ENCODE measurements at regions not wholly inside any gene's neighbourhood (a gene's known extent, or its start where the extent isn't known, plus 50 kb on each side); places are given as distances from the start of the nearest gene placed in this dataset.

GRCh38 chr12:30145684-30146032 is 361.9 kb upstream of the TMTC1 start:
- H3K4me1 Mint-ChIP-seq (ENCODE audit: low read depth) = no peaks in the 10 kb centered on the region
- H3K27ac Mint-ChIP-seq = no peak overlapping the region
- no peaks in the 10 kb centered on the region for H3K27me3 Mint-ChIP-seq (ENCODE audit: low read depth)
- H3K9me3 Mint-ChIP-seq = peaks cover 7% of the 10 kb centered on the region
- DNase-seq (ENCODE audit: low spot score) = no peak
- no peaks in the 10 kb centered on the region for H3K36me3 Mint-ChIP-seq (ENCODE audit: low read depth)
- H3K4me3 Mint-ChIP-seq = no peak overlapping the region

- H3K4me1 Mint-ChIP-seq (ENCODE audit: low read depth) = no peaks in the 10 kb centered on the region
- no peak overlapping the region for H3K4me3 Mint-ChIP-seq
- no peaks in the 10 kb centered on the region for H3K36me3 Mint-ChIP-seq (ENCODE audit: low read depth)
- peaks cover 7% of the 10 kb centered on the region for H3K9me3 Mint-ChIP-seq
- no peak overlapping the region for H3K27ac Mint-ChIP-seq
- DNase-seq (ENCODE audit: low spot score) = no peak
- H3K27me3 Mint-ChIP-seq (ENCODE audit: low read depth) = no peaks in the 10 kb centered on the region
Measured at GRCh38 chr12:30144777-30145683, 361.3 kb upstream of the TMTC1 start.

GRCh38 chr12:30142301-30142700 is 358.6 kb upstream of the TMTC1 start:
- Mint-ChIP-seq H3K36me3 (ENCODE audit: low read depth) (no peaks in the 10 kb centered on the region), H3K27ac (no peak overlapping the region), H3K4me1 (ENCODE audit: low read depth) (no peaks in the 10 kb centered on the region), H3K4me3 (no peak overlapping the region), H3K27me3 (ENCODE audit: low read depth) (no peaks in the 10 kb centered on the region), H3K9me3 (peaks cover 3% of the 10 kb centered on the region)
- DNase-seq (ENCODE audit: low spot score) = no peak

GRCh38 chr12:30138483-30138882 is 354.7 kb upstream of the TMTC1 start:
- DNase-seq (ENCODE audit: low spot score) = no peak
- H3K27ac Mint-ChIP-seq = no peak overlapping the region
- H3K27me3 Mint-ChIP-seq (ENCODE audit: low read depth) = no peaks in the 10 kb centered on the region
- no peaks in the 10 kb centered on the region for H3K9me3 Mint-ChIP-seq
- no peaks in the 10 kb centered on the region for H3K4me1 Mint-ChIP-seq (ENCODE audit: low read depth)
- no peaks in the 10 kb centered on the region for H3K36me3 Mint-ChIP-seq (ENCODE audit: low read depth)
- no peak overlapping the region for H3K4me3 Mint-ChIP-seq

GRCh38 chr12:30136696-30137095 is 353.0 kb upstream of the TMTC1 start:
- H3K27ac Mint-ChIP-seq = no peak overlapping the region
- H3K27me3 Mint-ChIP-seq (ENCODE audit: low read depth) = no peaks in the 10 kb centered on the region
- no peaks in the 10 kb centered on the region for H3K4me1 Mint-ChIP-seq (ENCODE audit: low read depth)
- no peak overlapping the region for H3K4me3 Mint-ChIP-seq
- no peaks in the 10 kb centered on the region for H3K36me3 Mint-ChIP-seq (ENCODE audit: low read depth)
- DNase-seq (ENCODE audit: low spot score) = no peak
- H3K9me3 Mint-ChIP-seq = peaks cover 8% of the 10 kb centered on the region

GRCh38 chr12:30135776-30136175 is 352.0 kb upstream of the TMTC1 start:
- Mint-ChIP-seq H3K4me3 (no peak overlapping the region), H3K36me3 (ENCODE audit: low read depth) (no peaks in the 10 kb centered on the region), H3K27me3 (ENCODE audit: low read depth) (no peaks in the 10 kb centered on the region), H3K9me3 (peaks cover 8% of the 10 kb centered on the region), H3K27ac (no peak overlapping the region), H3K4me1 (ENCODE audit: low read depth) (no peaks in the 10 kb centered on the region)
- no peak for DNase-seq (ENCODE audit: low spot score)

GRCh38 chr12:30134229-30134628 is 350.5 kb upstream of the TMTC1 start:
- H3K36me3 Mint-ChIP-seq (ENCODE audit: low read depth) = no peaks in the 10 kb centered on the region
- DNase-seq (ENCODE audit: low spot score) = no peak
- H3K27ac Mint-ChIP-seq = no peak overlapping the region
- no peaks in the 10 kb centered on the region for H3K4me1 Mint-ChIP-seq (ENCODE audit: low read depth)
- H3K4me3 Mint-ChIP-seq = no peak overlapping the region
- H3K27me3 Mint-ChIP-seq (ENCODE audit: low read depth) = no peaks in the 10 kb centered on the region
- peaks cover 8% of the 10 kb centered on the region for H3K9me3 Mint-ChIP-seq

GRCh38 chr12:30126944-30127343 is 343.2 kb upstream of the TMTC1 start:
- no peak for DNase-seq (ENCODE audit: low spot score)
- Mint-ChIP-seq H3K36me3 (ENCODE audit: low read depth) (no peaks in the 10 kb centered on the region), H3K4me1 (ENCODE audit: low read depth) (no peaks in the 10 kb centered on the region), H3K27me3 (ENCODE audit: low read depth) (no peaks in the 10 kb centered on the region), H3K4me3 (no peak overlapping the region), H3K27ac (no peak overlapping the region), H3K9me3 (peaks cover 7% of the 10 kb centered on the region)

- Mint-ChIP-seq H3K27ac (no peak overlapping the region), H3K4me3 (no peak overlapping the region), H3K9me3 (peaks cover 8% of the 10 kb centered on the region), H3K4me1 (ENCODE audit: low read depth) (no peaks in the 10 kb centered on the region), H3K27me3 (ENCODE audit: low read depth) (no peaks in the 10 kb centered on the region), H3K36me3 (ENCODE audit: low read depth) (no peaks in the 10 kb centered on the region)
- DNase-seq (ENCODE audit: low spot score) = no peak
Measured at GRCh38 chr12:30120522-30120921, 336.8 kb upstream of the TMTC1 start.

- peaks cover 8% of the 10 kb centered on the region for H3K9me3 Mint-ChIP-seq
- H3K27me3 Mint-ChIP-seq (ENCODE audit: low read depth) = no peaks in the 10 kb centered on the region
- DNase-seq (ENCODE audit: low spot score) = no peak
- H3K27ac Mint-ChIP-seq = no peak overlapping the region
- H3K4me1 Mint-ChIP-seq (ENCODE audit: low read depth) = no peaks in the 10 kb centered on the region
- H3K36me3 Mint-ChIP-seq (ENCODE audit: low read depth) = no peaks in the 10 kb centered on the region
- no peak overlapping the region for H3K4me3 Mint-ChIP-seq
Measured at GRCh38 chr12:30117483-30117882, 333.7 kb upstream of the TMTC1 start.

GRCh38 chr12:30111719-30112118 is 328.0 kb upstream of the TMTC1 start:
- Mint-ChIP-seq H3K36me3 (ENCODE audit: low read depth) (no peaks in the 10 kb centered on the region), H3K9me3 (peaks cover 5% of the 10 kb centered on the region), H3K27me3 (ENCODE audit: low read depth) (no peaks in the 10 kb centered on the region), H3K4me1 (ENCODE audit: low read depth) (no peaks in the 10 kb centered on the region), H3K27ac (no peak overlapping the region), H3K4me3 (no peak overlapping the region)
- DNase-seq (ENCODE audit: low spot score) = no peak

GRCh38 chr12:30110958-30111586 is 327.3 kb upstream of the TMTC1 start:
- no peaks in the 10 kb centered on the region for H3K36me3 Mint-ChIP-seq (ENCODE audit: low read depth)

GRCh38 chr12:30110498-30110897 is 326.8 kb upstream of the TMTC1 start:
- H3K27me3 Mint-ChIP-seq (ENCODE audit: low read depth) = no peaks in the 10 kb centered on the region
- no peak overlapping the region for H3K27ac Mint-ChIP-seq
- no peaks in the 10 kb centered on the region for H3K4me1 Mint-ChIP-seq (ENCODE audit: low read depth)
- peaks cover 5% of the 10 kb centered on the region for H3K9me3 Mint-ChIP-seq
- no peaks in the 10 kb centered on the region for H3K36me3 Mint-ChIP-seq (ENCODE audit: low read depth)
- no peak for DNase-seq (ENCODE audit: low spot score)
- no peak overlapping the region for H3K4me3 Mint-ChIP-seq

More at GRCh38 chr12:30110958-30111586, 327.3 kb upstream of the TMTC1 start:
- no peak for DNase-seq (ENCODE audit: low spot score)
- Mint-ChIP-seq H3K27me3 (ENCODE audit: low read depth) (no peaks in the 10 kb centered on the region), H3K4me3 (no peak overlapping the region), H3K4me1 (ENCODE audit: low read depth) (no peaks in the 10 kb centered on the region), H3K27ac (no peak overlapping the region), H3K9me3 (peaks cover 5% of the 10 kb centered on the region)

- H3K27ac Mint-ChIP-seq = no peak overlapping the region
- DNase-seq (ENCODE audit: low spot score) = no peak
- no peak overlapping the region for H3K4me3 Mint-ChIP-seq
- H3K9me3 Mint-ChIP-seq = peaks cover 5% of the 10 kb centered on the region
- no peaks in the 10 kb centered on the region for H3K27me3 Mint-ChIP-seq (ENCODE audit: low read depth)
- no peaks in the 10 kb centered on the region for H3K4me1 Mint-ChIP-seq (ENCODE audit: low read depth)
- no peaks in the 10 kb centered on the region for H3K36me3 Mint-ChIP-seq (ENCODE audit: low read depth)
Measured at GRCh38 chr12:30108666-30109065, 324.9 kb upstream of the TMTC1 start.

Data from T-helper 2 cell treated with Interferon-gamma antibody and Interleukin-4, amounts not matched to agents 5 μg/mL and 100 μg/mL, for 36 hours (primary cell).